CD4-positive, alpha-beta T cell (primary cell): ENCODE measurements at regions not wholly inside any gene's neighbourhood (a gene's known extent, or its start where the extent isn't known, plus 50 kb on each side); places are given as distances from the start of the nearest gene placed in this dataset.
"Not testable (repeated sequence)": the region's sequence is repeated elsewhere in the genome, so short reads cannot be mapped to it uniquely, and the experiment has no call there.

ENCODE experiments used
- ATAC-seq: fragments of 200-7000 bp; cut with Tn5 transposase; one replicate; pipeline ENCODE4 v1.10.0; 2022; ENCODE audit warnings: mild to moderate bottlenecking; ENCODE audit not compliant: poor library complexity
- CTCF ChIA-PET: fragments of 350-600 bp; sonication (Branson Sonifier 250); formaldehyde crosslinking; loops from one replicate; lab custom pipeline; 2021; ENCODE audit warnings: antibody characterized with exemption, inconsistent platforms; lab: Charles Lee
- POLR2A ChIA-PET: fragments of 350-600 bp; sonication (Branson Sonifier 250); formaldehyde crosslinking; loops from one replicate; lab custom pipeline; 2021; ENCODE audit warnings: antibody characterized with exemption, inconsistent platforms; lab: Charles Lee
- DNase-seq, 14 experiments: peaks; one replicate each; pipeline ENCODE4 v3.0.0-alpha.2; 2013 to 2020; ENCODE audit warnings: mixed read lengths in 2 of 14
- H3K27ac ChIP-seq, 2 donors: one replicate each; pipeline versions ENCODE4 v1.5.1 to v1.7.0; 2013; ENCODE audit warnings: low read length in 2 of 2, low read depth in 1 of 2, mild to moderate bottlenecking in 1 of 2
- H3K27me3 ChIP-seq, 2 experiments: 1 replicate in 1 of 2; 2 replicates in 1 of 2; pipeline versions ENCODE4 v1.6.1 to v1.7.0; 2013; ENCODE audit warnings: low read length in 2 of 2, control low read depth in 1 of 2, mild to moderate bottlenecking in 1 of 2, moderate library complexity in 1 of 2; ENCODE audit not compliant: insufficient read depth in 2 of 2, control insufficient read depth in 1 of 2
- H3K36me3 ChIP-seq: one replicate; pipeline ENCODE4 v1.6.1; 2013; ENCODE audit warnings: low read length, control low read depth; ENCODE audit not compliant: insufficient read depth
- H3K4me1 ChIP-seq: one replicate; pipeline ENCODE4 v1.6.1; 2013; ENCODE audit warnings: low read length, control low read depth; ENCODE audit not compliant: insufficient read depth
- H3K4me3 ChIP-seq: one replicate; pipeline ENCODE4 v1.5.1; 2013; ENCODE audit warnings: mild to moderate bottlenecking, low read length, moderate library complexity
- H3K9me3 ChIP-seq, 2 experiments: 1 replicate in 1 of 2; 2 replicates in 1 of 2; pipeline versions ENCODE4 v1.6.1 to v1.7.0; 2013; ENCODE audit warnings: low read length in 2 of 2, mild to moderate bottlenecking in 2 of 2, control low read depth in 1 of 2, moderate library complexity in 1 of 2; ENCODE audit not compliant: control insufficient read depth in 1 of 2, insufficient read depth in 1 of 2
- H3K27ac Mint-ChIP-seq: one replicate; pipeline ENCODE4 v1.8.0; 2020; ENCODE audit warnings: mixed read lengths
- H3K27me3 Mint-ChIP-seq: one replicate; pipeline ENCODE4 v1.8.0; 2021; ENCODE audit warnings: mixed read lengths
- H3K36me3 Mint-ChIP-seq: one replicate; pipeline ENCODE4 v1.8.0; 2021; ENCODE audit warnings: low read depth, mixed read lengths
- H3K4me1 Mint-ChIP-seq: one replicate; pipeline ENCODE4 v1.8.0; 2021; ENCODE audit warnings: low read depth, mixed read lengths
- H3K4me3 Mint-ChIP-seq: one replicate; pipeline ENCODE4 v1.8.0; 2020; ENCODE audit warnings: mild to moderate bottlenecking, mixed read lengths
- H3K9me3 Mint-ChIP-seq: one replicate; pipeline ENCODE4 v1.8.0; 2020; ENCODE audit warnings: mixed read lengths
- intact Hi-C, 2 experiments: fragments of 100-400 bp; cut with DNase I in 1 of 2; cut with micrococcal nuclease in 1 of 2; formaldehyde crosslinking; loops; one replicate each; pipeline versions ENCODE4 v1.15.1 to v1.9.0; 2023 to 2025; cut with DNase I, micrococcal nuclease

- H3K36me3 ChIP-seq, H3K27me3 Mint-ChIP-seq, H3K27me3 ChIP-seq, H3K4me3 ChIP-seq, H3K4me1 Mint-ChIP-seq, H3K4me1 ChIP-seq, DNase-seq, POLR2A ChIA-PET, H3K9me3 Mint-ChIP-seq, H3K9me3 ChIP-seq, intact Hi-C loops, CTCF ChIA-PET, H3K27ac Mint-ChIP-seq, ATAC-seq, H3K36me3 Mint-ChIP-seq, H3K27ac ChIP-seq, H3K4me3 Mint-ChIP-seq: not testable (repeated sequence)
These were observed 356.4 kb upstream of the SPATA31A3 start for GRCh38 chr9:67348562-67349423.

- H3K4me1 Mint-ChIP-seq, H3K27me3 ChIP-seq, DNase-seq, POLR2A ChIA-PET, H3K36me3 ChIP-seq, H3K27me3 Mint-ChIP-seq, CTCF ChIA-PET, ATAC-seq, intact Hi-C loops, H3K4me3 ChIP-seq, H3K9me3 ChIP-seq, H3K4me1 ChIP-seq, H3K27ac ChIP-seq, H3K9me3 Mint-ChIP-seq, H3K36me3 Mint-ChIP-seq, H3K4me3 Mint-ChIP-seq, H3K27ac Mint-ChIP-seq: not testable (repeated sequence)
These were observed 355.7 kb upstream of the SPATA31A3 start for GRCh38 chr9:67348094-67348493.

DNA sequence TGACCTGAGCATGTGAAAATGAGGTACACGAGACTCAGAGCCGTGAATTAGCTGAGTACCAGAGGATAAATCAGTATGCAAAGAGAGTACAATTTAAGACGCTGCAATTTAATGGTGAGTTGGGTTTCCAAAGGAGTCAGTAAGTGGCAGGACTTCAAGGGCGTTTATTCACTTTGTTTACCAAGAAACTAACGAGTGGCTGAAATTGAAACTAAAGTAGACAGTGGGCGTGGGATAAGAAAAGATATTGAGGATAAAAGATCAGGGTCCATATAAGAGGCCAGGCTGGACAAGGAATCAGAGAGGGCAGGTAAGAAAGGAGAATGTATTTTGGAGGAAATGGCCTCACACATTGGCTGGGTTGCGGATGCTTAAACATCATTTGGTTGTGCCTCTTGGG is 346.9 kb upstream of the SPATA31A3 start:
- H3K36me3 ChIP-seq, CTCF ChIA-PET, POLR2A ChIA-PET, DNase-seq, H3K27ac ChIP-seq, H3K27me3 Mint-ChIP-seq, H3K4me3 Mint-ChIP-seq, H3K27ac Mint-ChIP-seq, intact Hi-C loops, H3K4me1 Mint-ChIP-seq, ATAC-seq, H3K4me3 ChIP-seq, H3K27me3 ChIP-seq, H3K9me3 ChIP-seq, H3K9me3 Mint-ChIP-seq, H3K36me3 Mint-ChIP-seq, H3K4me1 ChIP-seq: not testable (repeated sequence)

DNA sequence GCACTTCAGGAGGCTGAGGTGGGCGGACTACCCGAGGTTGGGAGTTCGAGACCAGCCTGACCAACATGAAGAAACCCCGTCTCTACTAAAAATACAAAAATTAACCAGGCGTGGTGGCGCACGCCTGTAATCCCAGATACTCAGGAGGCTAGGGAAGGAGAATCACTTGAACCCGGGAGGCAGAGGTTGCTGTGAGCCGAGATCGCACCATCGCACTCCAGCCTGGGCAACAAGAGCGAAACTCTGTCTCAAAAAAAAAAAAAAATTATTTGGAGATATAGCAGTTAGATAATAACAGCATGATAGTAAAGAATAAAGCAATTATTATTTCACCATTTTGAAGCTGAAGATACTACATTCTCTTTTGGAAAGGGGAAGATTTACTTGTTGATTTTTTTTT is 345.9 kb upstream of the SPATA31A3 start:
- H3K27me3 Mint-ChIP-seq, intact Hi-C loops, H3K4me1 ChIP-seq, ATAC-seq, H3K9me3 ChIP-seq, H3K27ac Mint-ChIP-seq, H3K36me3 Mint-ChIP-seq, H3K4me3 ChIP-seq, H3K4me1 Mint-ChIP-seq, H3K4me3 Mint-ChIP-seq, H3K36me3 ChIP-seq, H3K27me3 ChIP-seq, H3K9me3 Mint-ChIP-seq, DNase-seq, H3K27ac ChIP-seq, CTCF ChIA-PET, POLR2A ChIA-PET: not testable (repeated sequence)

DNA sequence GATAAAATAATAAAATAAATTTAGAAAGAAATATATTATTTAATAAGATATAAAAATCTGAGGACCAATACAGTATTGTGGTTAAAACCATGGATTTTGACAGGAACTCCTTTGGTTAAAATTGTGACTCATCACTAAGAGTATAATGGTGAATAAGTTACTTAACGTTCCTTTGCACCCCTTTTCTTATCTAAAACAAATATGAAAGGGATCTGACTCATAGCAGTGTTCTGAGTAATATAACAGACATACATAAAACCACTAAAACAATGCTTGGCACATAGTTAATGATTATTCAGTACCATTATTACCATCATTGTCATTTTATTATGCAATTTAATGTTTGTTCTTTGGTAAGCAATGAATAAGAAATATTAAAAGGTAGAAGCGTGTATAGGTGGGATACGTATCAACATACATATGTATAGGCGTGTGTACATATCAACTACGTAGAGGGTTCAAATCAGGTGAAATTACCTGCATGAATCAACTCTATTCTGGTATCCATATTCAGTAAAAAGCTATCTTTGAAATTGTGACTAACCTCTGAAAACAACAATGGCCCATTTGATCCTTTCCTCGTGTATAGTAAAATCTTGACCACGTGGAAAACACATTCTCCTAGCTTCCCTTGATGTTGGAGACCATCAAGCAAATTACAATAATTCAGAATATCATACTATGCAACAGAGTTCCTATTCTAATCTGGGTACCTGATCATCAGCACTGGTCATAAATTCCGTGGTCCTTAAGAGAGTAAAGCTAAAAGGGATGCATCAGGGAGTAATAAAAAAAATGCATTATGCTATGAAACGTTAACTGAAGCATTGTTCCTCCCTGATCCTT is 342.6 kb upstream of the SPATA31A3 start:
- H3K27ac Mint-ChIP-seq, H3K27me3 Mint-ChIP-seq, H3K9me3 Mint-ChIP-seq, H3K4me1 Mint-ChIP-seq, DNase-seq, H3K27ac ChIP-seq, POLR2A ChIA-PET, ATAC-seq, H3K27me3 ChIP-seq, H3K4me3 ChIP-seq, H3K36me3 Mint-ChIP-seq, H3K9me3 ChIP-seq, CTCF ChIA-PET, H3K4me3 Mint-ChIP-seq, H3K4me1 ChIP-seq, H3K36me3 ChIP-seq, intact Hi-C loops: not testable (repeated sequence)

DNA sequence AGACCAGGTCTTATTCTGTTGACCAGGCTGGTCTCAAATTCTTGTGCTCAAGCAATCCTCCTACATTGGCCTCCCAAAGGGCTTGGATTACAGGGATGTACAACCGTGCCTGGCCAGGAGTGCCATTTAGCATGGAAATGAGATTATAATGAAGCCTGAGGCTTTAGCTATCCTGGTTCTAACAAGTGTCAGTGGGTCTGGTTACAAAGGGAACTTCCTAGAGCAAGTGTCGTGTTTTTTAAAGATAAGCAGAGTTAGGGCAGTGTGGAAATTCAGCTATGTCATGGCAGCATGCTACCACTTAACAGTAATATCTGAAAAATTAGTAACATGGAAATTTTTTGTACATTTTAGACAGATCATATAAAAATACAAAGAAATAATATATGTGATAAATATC is 339.3 kb upstream of the SPATA31A3 start:
- H3K36me3 ChIP-seq, H3K27ac Mint-ChIP-seq, POLR2A ChIA-PET, H3K9me3 Mint-ChIP-seq, H3K27me3 Mint-ChIP-seq, H3K36me3 Mint-ChIP-seq, H3K9me3 ChIP-seq, H3K27me3 ChIP-seq, intact Hi-C loops, H3K4me1 Mint-ChIP-seq, H3K27ac ChIP-seq, CTCF ChIA-PET, DNase-seq, ATAC-seq, H3K4me3 Mint-ChIP-seq, H3K4me3 ChIP-seq, H3K4me1 ChIP-seq: not testable (repeated sequence)

DNA sequence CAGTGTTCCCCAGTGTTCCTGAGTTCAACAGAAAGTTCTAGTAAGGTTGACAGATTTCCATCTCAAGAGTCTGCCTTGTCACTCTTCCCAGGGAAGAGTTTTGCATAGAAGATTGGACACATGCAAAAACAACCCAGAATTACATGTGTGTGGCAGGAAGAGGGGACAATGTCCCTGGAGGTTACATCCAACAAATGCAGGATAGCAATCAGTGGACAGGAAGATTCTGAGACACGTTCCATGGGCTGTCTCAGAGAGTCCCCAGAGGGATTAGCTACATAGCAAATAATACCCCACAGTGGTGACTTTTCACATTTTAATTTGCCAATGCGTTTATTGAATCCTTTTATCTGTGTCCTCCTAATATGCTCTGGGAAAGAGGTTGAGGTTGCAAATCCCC is 321.1 kb upstream of the SPATA31A3 start:
- H3K4me1 ChIP-seq, H3K4me3 Mint-ChIP-seq, CTCF ChIA-PET, H3K4me1 Mint-ChIP-seq, POLR2A ChIA-PET, H3K4me3 ChIP-seq, H3K27me3 ChIP-seq, H3K27me3 Mint-ChIP-seq, H3K27ac ChIP-seq, H3K36me3 ChIP-seq, intact Hi-C loops, H3K27ac Mint-ChIP-seq, ATAC-seq, H3K9me3 ChIP-seq, DNase-seq, H3K36me3 Mint-ChIP-seq, H3K9me3 Mint-ChIP-seq: not testable (repeated sequence)
